Glutamatergic neuron (in vitro differentiated cells): ENCODE measurements at regions not wholly inside any gene's neighbourhood (a gene's known extent, or its start where the extent isn't known, plus 50 kb on each side); places are given as distances from the start of the nearest gene placed in this dataset.

Experiments used
- DNase-seq: peaks from one replicate; pipeline ENCODE4 v3.0.0; 2022
- H3K27ac Mint-ChIP-seq: one replicate; pipeline ENCODE4 v1.8.0; 2020; ENCODE audit warnings: mild to moderate bottlenecking, mixed read lengths, inconsistent platforms; ENCODE audit not compliant: unreplicated experiment
- H3K27me3 Mint-ChIP-seq: one replicate; pipeline ENCODE4 v1.8.0; 2020; ENCODE audit warnings: mild to moderate bottlenecking, moderate library complexity, mixed read lengths, inconsistent platforms; ENCODE audit not compliant: unreplicated experiment
- H3K36me3 Mint-ChIP-seq: one replicate; pipeline ENCODE4 v1.8.0; 2020; ENCODE audit warnings: mild to moderate bottlenecking, mixed read lengths, inconsistent platforms; ENCODE audit not compliant: unreplicated experiment
- H3K4me1 Mint-ChIP-seq: one replicate; pipeline ENCODE4 v1.8.0; 2020; ENCODE audit warnings: mild to moderate bottlenecking, low read depth, mixed read lengths, inconsistent platforms; ENCODE audit not compliant: unreplicated experiment
- H3K4me3 Mint-ChIP-seq: one replicate; pipeline ENCODE4 v1.8.0; 2020; ENCODE audit warnings: mild to moderate bottlenecking, mixed read lengths, inconsistent platforms; ENCODE audit not compliant: unreplicated experiment
- H3K9me3 Mint-ChIP-seq: one replicate; pipeline ENCODE4 v1.8.0; 2020; ENCODE audit warnings: mild to moderate bottlenecking, moderate library complexity, mixed read lengths, inconsistent platforms; ENCODE audit not compliant: unreplicated experiment
- TF ChIP-seq, protein P1 (sequence below): fragments of 200-600 bp; sonication (generic); IDR thresholded peaks from one replicate; pipeline ENCODE4 v1.5.0; 2021; ENCODE audit not compliant: partially characterized antibody, unreplicated experiment

DNA sequence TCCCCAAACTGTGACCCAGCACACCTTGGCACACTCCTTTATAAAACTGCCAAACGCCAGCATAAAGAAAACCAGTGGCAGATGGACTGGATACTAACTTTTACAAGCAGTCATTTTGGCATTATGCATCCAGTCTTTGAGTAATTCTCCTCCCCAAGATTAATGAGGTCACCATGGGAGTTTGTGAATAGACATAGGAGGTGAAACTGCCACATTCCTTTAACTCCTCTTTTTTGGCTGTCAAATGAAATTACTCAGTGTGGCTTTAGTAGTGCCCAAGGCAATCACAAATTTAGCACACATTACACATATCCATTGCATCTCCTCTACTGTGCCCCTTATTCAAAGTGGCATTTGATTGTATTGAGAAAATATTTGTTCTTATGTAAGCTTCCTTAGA is 315.3 kb upstream of the FGF13 start:
- Mint-ChIP-seq H3K27me3 (no peaks in the 10 kb centered on the region), H3K4me3 (no peak overlapping the region), H3K9me3 (no peaks in the 10 kb centered on the region), H3K27ac (no peak overlapping the region), H3K36me3 (no peaks in the 10 kb centered on the region), H3K4me1 (no peaks in the 10 kb centered on the region)
- TF ChIP-seq, protein P1, sequence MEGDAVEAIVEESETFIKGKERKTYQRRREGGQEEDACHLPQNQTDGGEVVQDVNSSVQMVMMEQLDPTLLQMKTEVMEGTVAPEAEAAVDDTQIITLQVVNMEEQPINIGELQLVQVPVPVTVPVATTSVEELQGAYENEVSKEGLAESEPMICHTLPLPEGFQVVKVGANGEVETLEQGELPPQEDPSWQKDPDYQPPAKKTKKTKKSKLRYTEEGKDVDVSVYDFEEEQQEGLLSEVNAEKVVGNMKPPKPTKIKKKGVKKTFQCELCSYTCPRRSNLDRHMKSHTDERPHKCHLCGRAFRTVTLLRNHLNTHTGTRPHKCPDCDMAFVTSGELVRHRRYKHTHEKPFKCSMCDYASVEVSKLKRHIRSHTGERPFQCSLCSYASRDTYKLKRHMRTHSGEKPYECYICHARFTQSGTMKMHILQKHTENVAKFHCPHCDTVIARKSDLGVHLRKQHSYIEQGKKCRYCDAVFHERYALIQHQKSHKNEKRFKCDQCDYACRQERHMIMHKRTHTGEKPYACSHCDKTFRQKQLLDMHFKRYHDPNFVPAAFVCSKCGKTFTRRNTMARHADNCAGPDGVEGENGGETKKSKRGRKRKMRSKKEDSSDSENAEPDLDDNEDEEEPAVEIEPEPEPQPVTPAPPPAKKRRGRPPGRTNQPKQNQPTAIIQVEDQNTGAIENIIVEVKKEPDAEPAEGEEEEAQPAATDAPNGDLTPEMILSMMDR, result no peak
- no peak for DNase-seq

DNA sequence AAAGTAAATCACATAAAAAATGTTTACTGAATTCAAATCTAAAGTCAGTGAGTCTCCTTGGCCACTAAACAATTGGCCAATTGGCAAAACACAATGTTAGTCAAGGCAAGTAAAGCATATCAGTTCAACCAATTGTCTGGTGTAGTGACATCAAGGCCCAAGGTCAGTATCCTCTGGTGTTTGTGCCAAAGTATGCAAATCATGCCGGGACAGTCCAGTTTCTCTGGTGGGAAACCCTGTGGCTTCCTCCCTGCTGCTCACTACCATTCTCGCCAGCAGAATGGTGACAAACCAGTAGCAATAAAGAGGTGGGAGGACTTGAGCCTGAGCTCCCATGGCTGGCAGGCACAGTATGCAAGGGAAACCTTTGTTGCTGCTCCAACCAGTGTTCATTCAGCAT is 314.9 kb upstream of the FGF13 start:
- Mint-ChIP-seq H3K4me3 (no peak overlapping the region), H3K27ac (no peak overlapping the region), H3K27me3 (no peaks in the 10 kb centered on the region), H3K9me3 (no peaks in the 10 kb centered on the region), H3K4me1 (no peaks in the 10 kb centered on the region), H3K36me3 (no peaks in the 10 kb centered on the region)
- DNase-seq, result no peak
- TF ChIP-seq, protein P1, result no peak

DNA sequence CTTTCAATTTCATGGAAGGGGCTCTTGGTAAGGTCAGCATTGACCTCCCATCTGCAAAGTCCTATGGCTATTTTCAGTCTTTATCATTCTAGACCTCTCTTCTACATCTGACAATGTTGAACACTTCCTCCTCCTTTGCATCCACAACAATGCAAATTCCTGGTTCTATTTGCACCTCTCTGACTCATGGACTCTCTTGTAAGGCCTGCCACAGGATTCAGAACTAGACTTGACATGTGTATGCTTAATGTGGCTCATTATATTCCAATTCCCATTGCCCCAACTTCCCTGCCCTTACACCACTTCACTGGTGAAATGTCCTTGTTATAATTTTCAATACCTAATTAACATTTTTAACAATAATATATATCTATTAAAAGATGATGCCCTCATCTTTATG is 314.3 kb upstream of the FGF13 start:
- no peak for DNase-seq
- Mint-ChIP-seq H3K4me1 (no peaks in the 10 kb centered on the region), H3K27ac (no peak overlapping the region), H3K27me3 (no peaks in the 10 kb centered on the region), H3K9me3 (no peaks in the 10 kb centered on the region), H3K4me3 (no peak overlapping the region), H3K36me3 (no peaks in the 10 kb centered on the region)
- TF ChIP-seq, protein P1, result no peak

DNA sequence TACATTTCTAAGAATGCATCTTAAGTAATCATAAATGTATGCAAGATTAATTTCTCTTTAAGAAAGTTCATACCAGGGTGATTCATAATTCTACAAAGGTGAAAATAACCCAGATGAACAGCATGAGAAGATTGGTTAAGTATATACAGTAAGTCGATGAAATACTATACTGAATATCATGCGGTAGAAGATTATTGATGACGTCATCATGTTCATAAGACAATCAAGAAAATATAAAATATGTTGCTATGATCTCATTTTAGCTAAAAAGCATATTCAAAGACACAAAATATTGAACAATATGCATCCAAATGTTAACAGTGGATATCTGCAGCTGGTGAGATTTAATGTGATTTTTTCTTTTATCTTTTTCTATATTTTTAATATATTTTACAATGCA is 312.0 kb upstream of the FGF13 start:
- no peaks in the 10 kb centered on the region for H3K27me3 Mint-ChIP-seq
- DNase-seq, result no peak
- no peak overlapping the region for H3K27ac Mint-ChIP-seq
- H3K4me1 Mint-ChIP-seq, result no peaks in the 10 kb centered on the region
- TF ChIP-seq, protein P1, result no peak
- H3K9me3 Mint-ChIP-seq, result no peaks in the 10 kb centered on the region
- H3K36me3 Mint-ChIP-seq, result no peaks in the 10 kb centered on the region
- no peak overlapping the region for H3K4me3 Mint-ChIP-seq

DNA sequence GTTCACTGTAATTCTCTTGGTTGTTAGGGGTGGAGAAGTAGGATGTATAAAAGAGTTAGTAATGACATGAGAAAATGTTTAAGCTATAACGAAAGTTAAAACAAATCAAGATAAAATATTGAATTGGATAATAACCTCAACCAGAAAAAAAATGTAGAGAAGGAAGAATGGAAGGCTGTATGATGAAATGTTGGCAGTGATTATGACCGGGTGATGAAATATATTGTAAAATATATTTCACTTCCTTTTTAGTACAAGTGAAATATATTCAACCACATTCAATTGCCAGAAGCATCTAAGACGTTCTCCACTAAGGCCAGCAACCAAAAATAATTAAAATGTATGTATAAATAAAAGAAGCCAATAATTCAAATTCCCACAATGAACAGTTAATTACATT is 309.3 kb upstream of the FGF13 start:
- DNase-seq, result no peak
- H3K27ac Mint-ChIP-seq, result no peak overlapping the region
- H3K4me3 Mint-ChIP-seq, result no peak overlapping the region
- TF ChIP-seq, protein P1, result no peak
- H3K27me3 Mint-ChIP-seq, result no peaks in the 10 kb centered on the region
- H3K9me3 Mint-ChIP-seq, result no peaks in the 10 kb centered on the region
- H3K36me3 Mint-ChIP-seq, result no peaks in the 10 kb centered on the region
- no peaks in the 10 kb centered on the region for H3K4me1 Mint-ChIP-seq
